ENCODE measurements at regions not wholly inside any gene's neighbourhood (a gene's known extent, or its start where the extent isn't known, plus 50 kb on each side); places are given as distances from the start of the nearest gene placed in this dataset.
"Not testable (repeated sequence)": the region's sequence is repeated elsewhere in the genome, so short reads cannot be mapped to it uniquely, and the experiment has no call there.

DNA sequence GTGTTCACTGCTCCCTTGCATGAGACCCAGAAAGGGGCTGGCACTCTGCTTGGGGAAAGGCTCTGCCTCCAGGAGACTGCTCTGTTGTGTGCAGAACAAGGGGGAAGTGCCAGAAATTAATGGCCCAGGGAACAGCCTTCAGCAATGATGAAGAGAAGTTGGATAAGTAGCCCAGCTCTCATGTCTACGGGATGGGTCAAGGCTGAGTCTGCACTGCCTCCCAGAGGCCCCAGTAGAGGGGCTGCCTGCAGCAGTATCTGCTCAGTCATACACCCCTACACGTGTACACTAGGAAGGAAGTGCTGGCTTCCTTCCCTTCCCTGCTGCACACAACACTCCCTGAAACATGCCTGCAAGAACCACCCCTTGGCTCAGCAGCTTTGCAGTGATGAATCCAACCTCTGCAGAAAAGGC lies 54.6 kb upstream of the URI1 start:
- Histone ChIP-seq H3K27me3 (ENCODE audit: insufficient read depth, low read length) (no peaks in the 10 kb centered on the region), H3K36me3 (ENCODE audit: insufficient read depth, low read length) (no peaks in the 10 kb centered on the region), H3K27ac (ENCODE audit: low read depth, low read length) (no peak overlapping the region), H3K9me3 (ENCODE audit: control insufficient read depth in 1 of 2, low read length in 2 of 2) (no peaks in the 10 kb centered on the region), H3K4me1 (ENCODE audit: insufficient read depth, low read length) (no peaks in the 10 kb centered on the region), H3K4me3 (ENCODE audit: low read length in 2 of 2) (no peak overlapping the region)
- DNase-seq, result no peak
- CTCF ChIA-PET (ENCODE audit: partially characterized antibody), result interaction anchor here (1.3 kb wide), 1 partner anchor 12 kb away, joined by 4 read pairs; no protein-coding TSS in a partner anchor
- POLR2A ChIA-PET (ENCODE audit: partially characterized antibody), result interaction anchor here (1.0 kb wide), 1 partner anchor 193 kb away, joined by 3 read pairs; no protein-coding TSS in a partner anchor
- H3K4me1 Mint-ChIP-seq, result peaks cover 0 to 7% (median under 1%) of the 10 kb centered on the region in 4 donors
- H3K27me3 Mint-ChIP-seq, result peaks cover 0 to 8% of the 10 kb centered on the region in 2 donors
- H3K27ac Mint-ChIP-seq, result peak overlapping the region in 1 of 7 donors; percentile 9
- intact Hi-C loops (cut with micrococcal nuclease), result no loop called here
- H3K9me3 Mint-ChIP-seq, result peaks cover 0 to 3% (median 0%) of the 10 kb centered on the region in 8 donors
- no peak overlapping the region for H3K4me3 Mint-ChIP-seq
- H3K36me3 Mint-ChIP-seq, result no peaks in the 10 kb centered on the region

- H3K4me3 Mint-ChIP-seq; H3K36me3 Mint-ChIP-seq; POLR2A ChIA-PET (ENCODE audit: partially characterized antibody): not testable (repeated sequence)
Observed at GRCh38 chr19:29888047-29888446, 54.0 kb upstream of the URI1 start.

DNA sequence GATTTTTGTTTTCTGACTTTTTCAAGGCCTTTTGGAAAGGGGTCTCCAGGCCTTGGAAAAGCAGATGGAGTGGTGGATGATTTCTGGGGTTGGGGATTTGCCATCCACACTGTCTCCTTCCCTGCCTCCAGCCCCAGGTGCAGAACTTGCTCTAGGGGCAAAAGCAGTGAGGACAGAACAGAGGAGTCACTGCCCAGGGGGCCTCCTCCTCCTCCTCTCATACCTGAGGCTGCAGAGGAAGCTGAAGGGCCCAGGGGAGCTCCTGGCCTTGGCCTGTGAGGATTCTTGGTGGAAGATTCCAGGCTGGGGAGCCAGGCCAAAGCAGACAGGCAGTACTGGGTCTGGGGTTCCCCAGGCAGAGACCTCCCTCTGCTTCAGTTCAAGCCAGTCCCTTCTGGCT lies 52.3 kb upstream of the URI1 start:
- ChIA-PET CTCF (ENCODE audit: partially characterized antibody) (no interaction called here), POLR2A (ENCODE audit: partially characterized antibody) (no interaction called here)
- Histone ChIP-seq H3K4me3 (ENCODE audit: low read length in 2 of 2) (no peak overlapping the region), H3K9me3 (ENCODE audit: control insufficient read depth in 1 of 2, low read length in 2 of 2) (no peaks in the 10 kb centered on the region), H3K27ac (ENCODE audit: low read depth, low read length) (no peak overlapping the region), H3K27me3 (ENCODE audit: insufficient read depth, low read length) (no peaks in the 10 kb centered on the region), H3K4me1 (ENCODE audit: insufficient read depth, low read length) (no peaks in the 10 kb centered on the region), H3K36me3 (ENCODE audit: insufficient read depth, low read length) (no peaks in the 10 kb centered on the region)
- H3K27me3 Mint-ChIP-seq, result peaks cover 0 to 6% of the 10 kb centered on the region in 2 donors
- H3K4me1 Mint-ChIP-seq, result peaks cover 0 to 7% (median 0%) of the 10 kb centered on the region in 4 donors
- no peaks in the 10 kb centered on the region for H3K36me3 Mint-ChIP-seq
- H3K27ac Mint-ChIP-seq, result no peak overlapping the region
- H3K4me3 Mint-ChIP-seq, result no peak overlapping the region
- no peak for DNase-seq
- intact Hi-C loops (cut with micrococcal nuclease), result no loop called here
- peaks cover 0 to 3% (median 0%) of the 10 kb centered on the region in 8 donors for H3K9me3 Mint-ChIP-seq

More at GRCh38 chr19:29888047-29888446, 54.0 kb upstream of the URI1 start:
- H3K4me1 ChIP-seq (ENCODE audit: insufficient read depth, low read length); H3K27me3 Mint-ChIP-seq; H3K36me3 ChIP-seq (ENCODE audit: insufficient read depth, low read length); H3K27ac Mint-ChIP-seq; intact Hi-C loops (cut with micrococcal nuclease); H3K9me3 Mint-ChIP-seq; CTCF ChIA-PET (ENCODE audit: partially characterized antibody); H3K27me3 ChIP-seq (ENCODE audit: insufficient read depth, low read length); DNase-seq; H3K4me1 Mint-ChIP-seq; H3K27ac ChIP-seq (ENCODE audit: low read depth, low read length); H3K4me3 ChIP-seq (ENCODE audit: low read length in 2 of 2); H3K9me3 ChIP-seq (ENCODE audit: control insufficient read depth in 1 of 2, low read length in 2 of 2): not testable (repeated sequence)

DNA sequence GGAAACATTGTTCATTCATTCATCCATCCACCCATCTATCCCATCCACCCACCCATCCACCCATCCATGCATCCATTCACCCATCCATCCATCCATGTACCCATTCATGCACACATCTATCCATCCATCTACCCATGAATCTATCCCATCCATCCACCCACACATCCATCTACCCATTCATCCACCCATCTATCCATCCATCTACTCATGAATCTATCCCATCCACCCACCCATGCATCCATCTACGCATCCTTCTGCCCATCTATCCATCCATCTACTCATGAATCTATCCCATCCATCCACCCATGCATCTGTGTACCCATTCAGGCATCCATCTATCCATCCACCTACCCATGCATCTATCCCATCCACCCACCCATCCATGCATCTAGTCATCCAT lies 51.6 kb upstream of the URI1 start:
- Mint-ChIP-seq H3K36me3 (no peaks in the 10 kb centered on the region), H3K27me3 (peaks cover 0 to 6% of the 10 kb centered on the region in 2 donors), H3K27ac (no peak overlapping the region), H3K4me1 (peaks cover 0 to 7% (median 0%) of the 10 kb centered on the region in 4 donors), H3K4me3 (no peak overlapping the region), H3K9me3 (peaks cover 0 to 3% (median 0%) of the 10 kb centered on the region in 8 donors)
- intact Hi-C loops (cut with micrococcal nuclease), result no loop called here
- H3K27me3 ChIP-seq (ENCODE audit: insufficient read depth, low read length), result no peaks in the 10 kb centered on the region
- no peak overlapping the region for H3K4me3 ChIP-seq (ENCODE audit: low read length in 2 of 2)
- no peaks in the 10 kb centered on the region for H3K4me1 ChIP-seq (ENCODE audit: insufficient read depth, low read length)
- DNase-seq, result no peak
- H3K9me3 ChIP-seq (ENCODE audit: control insufficient read depth in 1 of 2, low read length in 2 of 2), result no peaks in the 10 kb centered on the region
- H3K36me3 ChIP-seq (ENCODE audit: insufficient read depth, low read length), result no peaks in the 10 kb centered on the region
- ChIA-PET POLR2A (ENCODE audit: partially characterized antibody) (no interaction called here), CTCF (ENCODE audit: partially characterized antibody) (no interaction called here)
- no peak overlapping the region for H3K27ac ChIP-seq (ENCODE audit: low read depth, low read length)

Measured in CD4-positive, alpha-beta memory T cell (primary cell).